Posterior vena cava (tissue), 2 donors: ENCODE measurements at regions not wholly inside any gene's neighbourhood (a gene's known extent, or its start where the extent isn't known, plus 50 kb on each side); places are given as distances from the start of the nearest gene placed in this dataset.

Source experiments
- DNase-seq: peaks from one replicate; pipeline ENCODE4 v3.0.0-alpha.2; 2020; ENCODE audit warnings: low spot score
- intact Hi-C, 2 donors: fragments of 100-400 bp; cut with DNase I; formaldehyde crosslinking; loops; one replicate each; pipeline versions ENCODE4 v1.14.1 to v1.14.2; 2022 to 2023
- donor health status: DM: yes; HTN: yes; CAD: no.
- donor health status: DM: yes; HTN: yes; CAD: no.

DNA sequence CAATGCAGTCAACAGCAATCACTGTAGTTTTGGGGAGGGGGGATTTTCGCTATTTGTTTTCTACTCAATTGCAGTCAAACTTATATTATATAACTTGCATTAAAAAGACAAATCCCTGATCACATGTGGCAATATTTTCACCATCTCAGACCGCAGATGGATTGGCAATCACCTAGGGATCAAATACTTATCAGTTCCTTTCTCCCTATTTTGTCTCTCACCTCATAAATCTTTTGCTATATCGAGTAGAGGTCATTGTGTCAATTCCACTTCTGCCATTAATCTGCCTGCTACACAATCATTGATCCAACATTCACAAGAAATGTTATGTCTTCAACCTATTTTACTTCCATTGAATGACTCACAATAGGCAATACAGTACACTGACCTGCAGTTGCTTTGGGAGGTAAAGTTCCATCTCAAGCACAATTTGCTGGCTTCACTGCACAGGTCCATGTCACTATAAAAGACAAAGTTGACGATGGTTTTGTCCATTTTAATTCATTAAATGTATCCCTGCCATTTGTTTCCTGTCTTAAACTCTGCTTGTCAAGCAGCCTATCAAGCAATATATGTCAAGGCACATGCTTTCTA is 415.8 kb upstream of the PCDH9 start:
- no peak for DNase-seq

DNA sequence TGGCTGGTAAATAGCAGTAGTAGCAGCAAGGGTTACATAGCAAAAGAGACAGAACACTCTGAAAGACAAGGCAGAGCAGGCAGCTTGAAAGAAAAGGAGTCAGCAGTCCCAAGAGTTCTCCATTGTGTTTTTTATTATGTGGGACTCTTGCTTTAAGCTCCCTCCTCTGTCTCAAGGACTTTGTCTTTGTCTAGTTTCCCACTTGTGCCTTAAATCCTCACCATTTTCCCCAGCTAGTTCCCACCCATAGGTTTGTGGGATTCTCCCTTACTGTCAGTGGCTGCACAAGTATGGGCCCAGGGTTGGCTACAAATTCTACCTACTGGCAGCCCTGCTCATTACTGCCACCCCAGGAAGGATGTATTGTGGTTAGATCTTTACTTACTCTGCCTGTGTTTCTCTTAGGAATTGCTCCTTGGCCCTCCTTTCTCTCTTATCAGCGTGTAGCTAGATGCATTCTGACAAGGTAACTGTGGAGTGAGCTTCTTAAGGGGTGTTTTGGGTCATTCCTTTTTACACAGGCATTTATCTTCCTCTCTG is 413.4 kb upstream of the PCDH9 start:
- intact Hi-C loops, result no loop called here
- no peak for DNase-seq

More for the DNA sequence above, 415.8 kb upstream of the PCDH9 start:
- intact Hi-C loops, result no loop called here

DNA sequence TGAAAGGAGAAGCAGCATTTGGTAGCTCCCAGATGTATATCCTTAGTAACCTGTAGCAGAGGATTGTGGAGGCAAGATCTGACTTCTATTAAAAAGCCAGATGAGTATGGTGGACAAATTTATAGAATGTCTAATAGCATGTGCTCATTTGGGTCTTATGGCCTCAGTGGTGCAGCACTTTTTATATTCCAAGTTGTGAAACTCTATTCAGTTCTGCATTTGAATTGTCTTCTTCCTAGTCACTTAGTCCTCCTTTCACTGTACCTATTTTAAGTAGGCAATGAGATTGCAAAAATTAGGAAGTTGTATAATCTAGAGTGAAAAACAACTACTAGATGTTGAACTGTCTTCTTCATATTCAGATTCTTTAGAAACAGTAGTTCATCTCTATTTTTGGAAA is 412.5 kb upstream of the PCDH9 start:
- intact Hi-C loops, result no loop called here

DNA sequence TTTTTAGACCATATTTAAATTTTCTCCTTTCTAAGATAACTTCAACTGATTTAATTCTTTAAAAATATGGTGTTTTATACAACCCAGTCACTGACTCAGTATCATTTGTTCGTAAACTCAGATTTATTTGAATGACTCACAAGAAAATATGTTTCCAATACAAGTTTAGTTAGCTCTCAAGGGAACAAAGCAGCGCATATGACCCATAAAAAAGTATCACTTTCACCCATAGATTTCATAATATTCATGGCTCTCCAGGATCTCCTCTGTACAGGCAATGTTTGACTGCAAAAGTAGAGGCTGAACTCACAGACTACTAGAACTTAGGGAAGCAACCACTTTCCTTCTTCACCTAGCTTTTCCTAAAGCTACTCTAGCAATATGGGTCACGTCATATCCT is 405.6 kb upstream of the PCDH9 start:
- no peak for DNase-seq
- intact Hi-C loops, result no loop called here

More for the DNA sequence above, 412.5 kb upstream of the PCDH9 start:
- DNase-seq, result no peak

DNA sequence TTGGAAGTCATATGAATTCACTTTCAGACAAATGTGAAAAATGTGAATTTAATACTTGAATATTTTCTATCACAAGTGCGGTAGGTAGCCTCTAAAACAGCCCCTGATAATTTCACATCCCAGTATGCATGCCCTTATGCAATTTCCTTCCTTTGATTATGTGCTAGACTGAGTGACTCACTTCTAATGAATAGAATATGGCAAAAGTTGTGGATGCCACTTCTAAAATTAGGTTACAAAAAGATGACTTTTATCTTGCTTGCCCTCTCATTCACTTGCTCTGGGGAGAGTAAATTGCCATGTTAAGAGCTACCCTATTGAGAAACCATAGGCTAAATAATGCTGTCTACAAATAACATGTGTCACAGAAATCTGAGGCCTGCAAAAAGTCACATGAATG is 402.5 kb upstream of the PCDH9 start:
- intact Hi-C loops, result no loop called here
- DNase-seq, result no peak

DNA sequence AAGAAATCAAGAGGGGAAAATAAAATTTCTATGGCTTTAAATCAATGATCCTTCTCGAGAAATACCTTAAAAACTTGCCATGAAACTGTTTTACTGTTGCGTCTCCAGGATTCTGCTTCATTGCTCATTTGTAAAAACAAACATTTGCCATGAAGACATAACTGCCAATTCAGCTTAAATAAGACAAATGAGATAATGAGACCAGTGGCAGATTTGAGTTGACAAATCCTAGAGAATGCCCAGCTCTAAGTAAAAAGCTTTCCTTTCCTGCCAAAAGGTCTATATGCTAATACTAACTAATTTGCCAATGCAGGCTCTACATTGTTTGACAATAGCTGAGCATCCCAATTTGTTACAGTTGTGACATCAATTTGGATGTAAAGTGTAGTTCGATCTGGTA is 400.5 kb upstream of the PCDH9 start:
- intact Hi-C loops, result no loop called here
- no peak for DNase-seq

DNA sequence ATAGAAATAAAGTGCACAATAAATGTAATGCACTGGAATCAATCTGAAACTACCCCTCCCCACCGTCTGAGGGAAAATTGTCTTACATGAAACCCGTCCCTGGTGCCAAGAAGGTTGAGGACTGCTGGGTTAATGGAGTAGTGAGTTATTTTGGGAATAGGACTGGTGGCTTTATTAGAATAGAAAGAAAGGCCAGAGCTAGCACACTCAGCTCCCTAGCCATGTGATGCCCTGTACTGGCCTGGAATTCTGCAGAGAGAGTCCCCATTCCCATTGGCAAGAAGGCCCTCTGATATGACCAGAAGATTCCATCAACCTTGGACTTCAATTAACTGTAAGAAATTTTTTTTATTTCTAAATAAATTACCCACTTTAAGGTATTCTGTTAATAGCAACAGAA is 393.5 kb upstream of the PCDH9 start:
- intact Hi-C loops, result no loop called here

DNA sequence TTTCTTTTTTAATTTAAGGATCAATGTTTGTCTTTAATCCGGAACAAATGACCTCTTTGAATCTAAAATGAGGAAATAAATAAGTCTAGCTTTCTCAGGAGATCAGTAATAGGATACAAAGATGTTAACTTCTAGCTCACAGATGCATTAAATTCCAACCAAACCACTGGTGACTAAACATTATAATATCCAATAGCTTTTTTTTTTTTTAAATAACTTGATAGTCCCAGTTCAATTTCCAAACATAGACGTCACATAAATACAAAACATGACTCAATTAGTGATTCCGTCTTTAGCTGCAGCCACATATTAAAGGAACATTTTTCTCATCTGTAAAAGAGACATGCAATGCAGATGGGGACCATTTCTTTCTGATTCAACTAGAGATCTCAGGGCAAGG is 390.5 kb upstream of the PCDH9 start:
- DNase-seq, result no peak
- intact Hi-C loops, result no loop called here

More for the DNA sequence above, 393.5 kb upstream of the PCDH9 start:
- no peak for DNase-seq

DNA sequence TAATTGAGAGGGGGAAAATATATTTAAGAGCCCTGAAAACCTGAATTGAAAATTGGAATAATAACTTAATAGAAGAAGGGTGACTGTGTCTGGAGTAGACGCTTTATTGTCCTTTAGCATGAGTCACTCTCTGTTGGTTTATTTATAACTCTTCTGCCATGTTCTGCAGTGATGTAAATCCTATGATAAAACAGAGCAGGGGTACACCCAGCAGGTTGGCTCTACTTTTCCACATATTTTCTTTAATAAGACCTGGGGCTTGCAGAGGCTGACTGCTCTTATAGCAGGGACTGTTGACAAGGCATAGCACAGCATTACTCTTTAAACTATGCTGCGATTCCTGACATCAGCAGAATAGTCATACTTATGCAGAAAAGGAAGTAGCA is 389.9 kb upstream of the PCDH9 start:
- intact Hi-C loops, result no loop called here
- DNase-seq, result no peak

DNA sequence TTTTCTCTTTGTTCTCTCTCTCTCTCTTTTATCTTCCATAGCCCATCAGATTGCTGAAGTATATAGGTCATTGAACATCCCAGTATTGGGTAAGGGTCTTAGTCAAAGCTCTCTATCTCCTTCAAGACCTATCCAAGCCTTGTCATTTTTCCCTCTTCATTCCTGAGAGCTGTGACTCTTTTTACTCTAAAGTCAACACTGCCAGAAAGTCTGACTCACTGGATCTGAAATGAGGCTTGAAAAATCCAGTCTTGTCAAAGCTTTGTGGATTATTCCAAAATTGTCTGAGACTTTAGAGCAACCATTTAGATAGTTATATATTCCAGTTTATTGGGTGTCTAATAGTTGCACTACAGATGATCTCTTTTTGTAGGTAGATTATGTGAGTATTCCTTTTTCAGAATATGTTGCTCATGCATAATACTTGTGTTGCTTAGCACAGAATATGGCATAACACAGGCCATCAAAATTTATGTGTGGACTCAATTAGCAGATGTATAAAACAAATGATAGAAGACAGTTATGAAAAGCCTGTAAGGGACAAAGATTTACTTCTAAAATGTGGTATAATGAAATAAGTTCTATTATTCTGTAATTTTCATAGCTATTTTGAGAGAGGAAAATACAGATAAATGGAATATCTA is 389.3 kb upstream of the PCDH9 start:
- intact Hi-C loops, result no loop called here
- DNase-seq, result no peak

DNA sequence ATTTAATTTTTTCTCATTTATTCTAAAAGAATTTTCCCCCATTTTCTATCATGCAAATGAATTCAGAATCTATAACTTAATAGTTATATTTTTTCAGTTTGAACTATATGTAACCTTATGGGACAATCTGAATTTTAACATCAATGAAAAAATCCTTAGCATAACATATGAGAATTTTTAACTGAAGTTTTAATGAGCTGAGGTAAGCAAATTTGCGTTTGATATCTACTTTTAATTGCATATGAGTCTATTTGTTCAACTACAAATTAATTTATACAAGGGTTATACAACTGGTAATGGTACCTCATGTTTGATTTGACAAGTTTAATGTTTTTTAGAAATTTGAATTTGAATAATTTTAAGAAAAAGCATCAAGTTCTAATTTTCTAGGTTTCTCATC is 384.4 kb upstream of the PCDH9 start:
- no peak for DNase-seq
- intact Hi-C loops, result no loop called here

DNA sequence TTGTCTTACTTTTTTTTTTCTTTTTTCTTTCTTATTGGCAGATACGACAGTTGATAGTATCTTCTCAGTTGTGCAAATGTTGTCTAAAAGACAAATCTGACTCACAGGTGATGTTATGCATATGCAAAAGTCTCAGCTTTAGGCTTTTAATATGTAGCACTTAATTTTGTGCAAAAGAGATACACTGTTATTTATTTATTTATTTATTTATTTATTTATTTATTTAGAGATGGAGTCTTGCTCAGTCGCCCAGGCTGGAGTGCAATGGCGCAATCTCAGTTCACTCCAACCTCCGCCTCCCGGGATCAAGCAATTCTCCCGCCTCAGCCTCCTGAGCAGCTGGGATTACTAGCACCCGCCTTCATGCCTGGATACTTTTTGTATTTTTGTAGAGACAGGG is 383.9 kb upstream of the PCDH9 start:
- no peak for DNase-seq
- intact Hi-C loops, result no loop called here

DNA sequence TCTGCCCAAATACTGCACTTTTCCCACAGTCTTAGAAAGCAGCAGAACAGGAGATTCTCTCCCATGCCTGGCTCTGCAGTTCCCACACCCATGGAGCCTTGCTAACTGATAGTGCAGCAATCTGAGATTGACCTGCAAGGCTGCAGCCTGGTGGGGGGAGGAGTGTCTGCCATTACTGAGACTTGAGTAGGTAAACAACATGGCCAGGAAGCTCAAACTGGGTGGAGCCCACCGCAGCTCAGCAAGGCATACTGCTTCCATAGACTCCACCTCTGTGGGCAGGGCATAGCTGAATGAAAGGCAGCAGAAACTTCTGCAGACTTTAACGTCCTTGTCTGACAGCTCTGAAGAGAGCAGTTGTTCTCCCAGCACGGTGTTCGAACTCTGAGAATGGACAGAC is 358.5 kb upstream of the PCDH9 start:
- DNase-seq, result no peak
- intact Hi-C loops, result no loop called here

DNA sequence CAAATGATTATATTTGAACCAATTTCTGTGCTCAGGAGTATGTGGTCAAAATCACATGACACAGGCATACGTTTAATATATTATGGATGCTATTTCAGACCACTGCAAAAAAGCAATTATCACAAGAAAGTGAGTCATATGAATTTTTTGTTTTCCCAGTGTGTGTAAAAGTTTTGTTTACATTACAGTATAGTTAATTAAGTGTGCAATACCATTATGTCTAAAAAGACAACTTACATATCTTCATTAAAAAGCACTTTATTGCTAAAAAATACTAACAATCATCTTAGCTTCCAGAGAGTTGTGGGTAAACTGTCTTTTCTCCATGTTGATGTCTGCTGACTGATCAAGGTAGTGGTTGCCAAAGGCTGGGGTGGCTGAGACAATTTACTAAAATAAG is 347.2 kb upstream of the PCDH9 start:
- no peak for DNase-seq
- intact Hi-C loops, result no loop called here

DNA sequence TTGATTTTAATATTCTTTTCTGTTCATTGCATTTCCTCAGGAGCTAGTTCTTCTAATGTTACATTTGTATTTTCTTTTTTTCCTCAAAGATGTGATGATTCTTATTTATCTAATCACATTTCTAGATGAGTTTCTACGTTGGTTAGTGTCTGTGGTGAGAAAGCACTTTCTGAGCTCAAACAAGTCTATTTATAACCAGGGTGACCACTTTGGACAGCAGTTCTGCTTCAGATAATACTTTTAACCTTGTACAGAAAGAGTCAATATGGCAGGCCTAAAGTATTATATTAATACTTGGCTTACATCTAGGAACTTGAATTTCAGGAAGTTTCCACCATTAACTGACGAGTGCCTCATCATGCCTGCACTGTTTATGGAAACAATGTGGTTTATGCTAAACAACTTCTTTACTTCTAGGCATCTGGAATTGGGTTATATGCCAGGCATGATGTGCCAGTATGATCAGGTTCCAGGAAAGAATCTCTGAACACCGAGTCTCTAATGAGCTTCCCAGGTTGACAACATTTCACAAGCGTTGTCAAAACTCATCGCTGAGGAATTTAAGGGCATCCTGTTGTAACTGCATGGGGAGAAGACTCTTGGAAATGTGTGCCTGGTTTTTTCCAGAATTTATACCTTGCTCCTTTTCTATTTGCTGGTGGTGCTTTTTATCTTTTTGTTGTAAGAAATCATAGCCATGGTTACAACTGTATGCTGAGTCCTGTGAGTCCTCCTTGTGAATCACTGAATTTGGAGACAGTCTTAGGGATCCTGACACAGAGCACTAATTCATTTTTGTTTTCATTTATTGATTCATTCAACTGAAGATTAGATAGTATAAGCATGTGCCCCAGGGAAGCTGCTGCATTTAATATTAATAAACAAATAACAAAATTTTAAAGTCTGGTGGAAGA is 344.4 kb upstream of the PCDH9 start:
- DNase-seq, result no peak
- intact Hi-C loops, result no loop called here

DNA sequence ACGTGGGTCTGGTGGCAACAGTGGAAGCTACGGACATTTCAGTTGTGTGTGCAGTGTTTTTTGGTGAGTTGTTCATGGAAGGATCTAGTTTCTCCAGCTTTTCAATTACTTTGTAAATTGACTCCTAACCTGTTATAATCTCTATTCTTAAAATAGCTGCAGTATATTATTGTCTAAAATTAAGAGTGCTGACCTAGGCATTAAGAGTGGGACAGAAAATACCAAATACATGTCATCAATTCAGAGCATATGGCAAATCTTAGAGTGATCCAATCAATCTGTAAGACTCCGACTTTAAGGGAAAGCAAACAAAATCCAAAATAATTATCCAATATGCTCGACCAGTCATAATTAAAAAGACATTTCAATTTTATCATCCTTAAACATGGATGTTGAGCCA is 338.1 kb upstream of the PCDH9 start:
- intact Hi-C loops, result no loop called here
- no peak for DNase-seq

DNA sequence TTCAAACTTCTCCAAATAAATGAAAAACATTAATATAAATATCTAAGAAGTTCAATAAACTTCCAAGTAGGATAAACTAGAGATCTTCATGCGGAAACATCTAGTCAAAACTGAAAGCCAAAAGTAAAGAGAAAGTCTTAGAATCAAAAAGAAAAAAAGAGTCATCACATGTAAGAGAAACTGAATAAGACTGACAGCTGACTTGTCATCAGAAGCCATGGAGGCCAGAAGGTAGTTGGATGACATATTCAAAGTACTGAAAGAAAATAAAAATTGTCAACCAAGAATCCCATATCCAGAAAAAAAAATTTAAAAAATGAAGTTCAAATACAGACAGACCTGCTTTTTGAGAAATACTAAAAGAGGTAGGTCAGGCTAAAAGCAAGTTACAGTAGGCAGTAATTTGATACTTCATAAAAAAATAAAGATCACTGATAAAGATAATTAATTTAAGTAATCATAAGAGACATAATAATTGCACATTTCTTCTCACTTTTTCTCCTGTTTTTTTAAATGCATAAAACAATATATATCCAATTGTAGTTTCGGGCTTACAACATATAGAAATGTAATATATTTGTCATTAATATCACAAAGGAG is 327.6 kb upstream of the PCDH9 start:
- no peak for DNase-seq
- intact Hi-C loops, result no loop called here

DNA sequence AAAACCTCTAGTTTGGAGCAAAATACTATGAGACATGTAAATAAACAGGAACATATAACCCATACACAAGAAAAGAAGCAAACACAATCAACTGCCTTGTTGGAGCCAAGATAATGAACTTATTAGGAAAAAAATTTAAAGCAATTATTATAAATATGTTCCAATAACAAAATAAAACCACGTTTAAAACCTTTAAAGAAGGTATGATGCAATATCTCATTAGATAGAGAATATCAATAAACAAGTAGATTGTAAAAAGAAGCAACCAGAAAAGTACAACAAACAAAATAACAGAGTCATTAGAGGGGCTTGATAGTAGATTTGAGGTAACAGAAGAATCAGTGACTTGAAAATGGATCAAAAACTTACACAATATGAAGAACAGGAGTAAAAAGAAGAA is 327.0 kb upstream of the PCDH9 start:
- intact Hi-C loops, result no loop called here
- no peak for DNase-seq

DNA sequence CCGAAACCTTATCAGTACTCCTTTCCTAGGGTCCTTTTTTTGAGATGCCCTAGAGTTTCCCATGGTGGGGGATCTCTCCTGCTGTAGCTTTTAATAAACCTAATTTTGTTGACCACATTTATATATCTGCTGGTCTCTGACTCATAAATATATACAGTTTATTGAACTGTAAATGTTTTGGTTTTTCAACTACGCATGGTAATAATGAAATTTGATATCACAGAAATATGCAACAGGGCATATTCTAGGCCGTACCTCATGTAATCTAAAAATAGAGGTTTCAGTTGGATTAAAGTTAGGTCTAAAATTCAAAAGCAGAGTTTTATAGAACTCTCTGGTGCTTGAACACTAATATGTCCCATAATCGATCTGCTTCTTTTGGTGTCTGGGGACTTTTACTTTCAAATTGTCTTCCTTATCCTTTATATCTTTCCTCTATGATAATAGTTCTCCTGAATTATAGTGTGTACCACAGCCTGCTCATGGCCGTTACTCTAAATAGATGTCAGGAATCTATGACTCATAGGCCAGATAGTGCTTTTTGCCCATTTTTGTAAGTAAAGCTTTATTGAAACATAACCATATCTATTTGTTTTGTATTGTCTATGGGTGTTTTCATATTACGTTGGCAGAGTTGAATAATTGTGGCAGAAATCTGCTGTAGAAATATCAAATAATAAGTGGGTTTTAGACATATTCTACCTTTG is 324.8 kb upstream of the PCDH9 start:
- intact Hi-C loops, result no loop called here
- no peak for DNase-seq
